ENCODE measurements at regions not wholly inside any gene's neighbourhood (a gene's known extent, or its start where the extent isn't known, plus 50 kb on each side); places are given as distances from the start of the nearest gene placed in this dataset.

DNA sequence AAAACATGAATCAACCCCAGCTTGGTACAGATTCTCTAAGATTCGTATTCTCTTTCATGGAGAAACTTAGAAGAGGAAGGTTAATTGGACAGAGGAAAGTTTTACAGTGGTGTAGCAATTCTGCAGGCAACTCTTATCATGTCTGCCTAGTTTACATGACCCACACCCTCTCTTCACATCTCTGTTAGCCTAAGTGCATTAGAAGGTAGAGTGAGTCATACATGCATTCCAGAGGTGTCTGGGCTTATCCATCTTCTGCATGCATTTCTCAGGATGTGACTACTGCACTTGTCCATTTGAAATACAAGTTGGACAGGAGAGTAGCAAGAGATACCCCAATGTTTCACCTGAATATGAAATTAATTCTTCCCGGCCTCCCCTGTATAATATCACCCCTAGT, 578.4 kb upstream of the NCAM2 start:
- DNase-seq (ENCODE audit: extremely low spot score, unreplicated experiment), result no peak
- H3K4me3 Mint-ChIP-seq, result no peak overlapping the region
- no peaks in the 10 kb centered on the region for H3K27me3 Mint-ChIP-seq
- no peaks in the 10 kb centered on the region for H3K36me3 Mint-ChIP-seq
- no peaks in the 10 kb centered on the region for H3K4me1 Mint-ChIP-seq (ENCODE audit: unreplicated experiment)
- TF ChIP-seq CTCF (conservative IDR thresholded peaks at IDR 0.05), result no peak
- H3K27ac Mint-ChIP-seq, result no peak overlapping the region
- H3K9me3 Mint-ChIP-seq, result peaks cover 14% of the 10 kb centered on the region

DNA sequence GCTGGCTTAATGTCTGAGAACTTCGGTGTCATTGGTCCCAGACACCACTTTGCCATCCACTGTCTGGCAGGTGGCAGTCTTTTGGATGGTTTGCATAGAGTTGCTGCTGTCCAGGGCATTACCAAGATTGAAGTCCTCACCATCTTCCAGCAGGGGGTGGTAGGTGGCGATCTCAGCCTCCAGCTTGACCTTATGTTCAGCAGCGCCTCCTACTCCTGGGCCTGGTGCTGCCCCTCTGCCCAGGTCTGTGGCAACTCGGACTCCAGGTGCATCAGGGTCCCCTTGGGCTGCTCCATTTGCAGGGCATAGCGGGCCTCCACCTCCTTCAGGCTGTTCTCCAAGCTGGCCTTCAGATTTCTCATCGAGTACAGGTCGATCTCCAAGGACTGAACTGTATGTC, 573.3 kb upstream of the NCAM2 start:
- H3K9me3 Mint-ChIP-seq, result peaks cover 11% of the 10 kb centered on the region
- H3K4me1 Mint-ChIP-seq (ENCODE audit: unreplicated experiment), result no peaks in the 10 kb centered on the region
- no peaks in the 10 kb centered on the region for H3K27me3 Mint-ChIP-seq

GRCh38 chr21:20425856-20426255, 572.4 kb upstream of the NCAM2 start:
- Mint-ChIP-seq H3K36me3 (no peaks in the 10 kb centered on the region), H3K4me3 (no peak overlapping the region)
- no peak for TF ChIP-seq CTCF (conservative IDR thresholded peaks at IDR 0.05)

More for the DNA sequence above, 573.3 kb upstream of the NCAM2 start:
- no peak for DNase-seq (ENCODE audit: extremely low spot score, unreplicated experiment)
- no peak overlapping the region for H3K4me3 Mint-ChIP-seq
- no peaks in the 10 kb centered on the region for H3K36me3 Mint-ChIP-seq
- no peak for TF ChIP-seq CTCF (conservative IDR thresholded peaks at IDR 0.05)
- no peak overlapping the region for H3K27ac Mint-ChIP-seq

GRCh38 chr21:20440338-20440737, 557.9 kb upstream of the NCAM2 start:
- Mint-ChIP-seq H3K27me3 (peaks cover 5% of the 10 kb centered on the region), H3K36me3 (no peaks in the 10 kb centered on the region), H3K27ac (no peak overlapping the region), H3K9me3 (peaks cover 10% of the 10 kb centered on the region), H3K4me1 (ENCODE audit: unreplicated experiment) (no peaks in the 10 kb centered on the region), H3K4me3 (no peak overlapping the region)
- TF ChIP-seq CTCF (conservative IDR thresholded peaks at IDR 0.05), result no peak
- no peak for DNase-seq (ENCODE audit: extremely low spot score, unreplicated experiment)

More at GRCh38 chr21:20425856-20426255, 572.4 kb upstream of the NCAM2 start:
- peaks cover 11% of the 10 kb centered on the region for H3K9me3 Mint-ChIP-seq
- H3K27me3 Mint-ChIP-seq, result no peaks in the 10 kb centered on the region
- no peaks in the 10 kb centered on the region for H3K4me1 Mint-ChIP-seq (ENCODE audit: unreplicated experiment)
- no peak overlapping the region for H3K27ac Mint-ChIP-seq
- no peak for DNase-seq (ENCODE audit: extremely low spot score, unreplicated experiment)

- H3K4me3 Mint-ChIP-seq, result no peak overlapping the region
- peaks cover 10% of the 10 kb centered on the region for H3K9me3 Mint-ChIP-seq
- no peak for DNase-seq (ENCODE audit: extremely low spot score, unreplicated experiment)
- no peaks in the 10 kb centered on the region for H3K36me3 Mint-ChIP-seq
- H3K27me3 Mint-ChIP-seq, result peaks cover 5% of the 10 kb centered on the region
- H3K27ac Mint-ChIP-seq, result no peak overlapping the region
- TF ChIP-seq CTCF (conservative IDR thresholded peaks at IDR 0.05), result peak; percentile 79
- no peaks in the 10 kb centered on the region for H3K4me1 Mint-ChIP-seq (ENCODE audit: unreplicated experiment)
Observed at GRCh38 chr21:20443558-20444155, 554.6 kb upstream of the NCAM2 start.

DNA sequence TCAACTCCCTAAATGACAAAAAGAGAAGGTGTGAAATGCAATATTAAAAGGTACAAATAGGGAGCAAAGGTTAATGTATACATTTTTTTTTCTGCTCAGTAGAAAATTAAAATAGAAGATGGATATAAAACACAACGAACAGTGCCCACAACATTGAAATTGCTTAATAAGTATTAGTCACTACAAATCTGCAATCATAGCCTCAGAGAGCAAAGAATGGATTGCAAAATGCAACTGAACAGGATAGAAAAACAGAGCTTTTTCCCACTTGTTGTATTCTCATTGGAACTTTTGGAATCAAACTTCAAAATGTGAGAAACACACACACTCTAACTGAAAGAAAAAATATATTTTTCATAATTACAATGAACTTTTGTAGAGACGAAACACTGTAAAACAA, 552.2 kb upstream of the NCAM2 start:
- H3K4me1 Mint-ChIP-seq (ENCODE audit: unreplicated experiment), result no peaks in the 10 kb centered on the region
- no peak for TF ChIP-seq CTCF (conservative IDR thresholded peaks at IDR 0.05)
- H3K36me3 Mint-ChIP-seq, result no peaks in the 10 kb centered on the region
- H3K4me3 Mint-ChIP-seq, result no peak overlapping the region
- H3K27me3 Mint-ChIP-seq, result peaks cover 5% of the 10 kb centered on the region
- no peak overlapping the region for H3K27ac Mint-ChIP-seq
- peaks cover 10% of the 10 kb centered on the region for H3K9me3 Mint-ChIP-seq
- no peak for DNase-seq (ENCODE audit: extremely low spot score, unreplicated experiment)
